ENCODE measurements at regions not wholly inside any gene's neighbourhood (a gene's known extent, or its start where the extent isn't known, plus 50 kb on each side); places are given as distances from the start of the nearest gene placed in this dataset.

DNA sequence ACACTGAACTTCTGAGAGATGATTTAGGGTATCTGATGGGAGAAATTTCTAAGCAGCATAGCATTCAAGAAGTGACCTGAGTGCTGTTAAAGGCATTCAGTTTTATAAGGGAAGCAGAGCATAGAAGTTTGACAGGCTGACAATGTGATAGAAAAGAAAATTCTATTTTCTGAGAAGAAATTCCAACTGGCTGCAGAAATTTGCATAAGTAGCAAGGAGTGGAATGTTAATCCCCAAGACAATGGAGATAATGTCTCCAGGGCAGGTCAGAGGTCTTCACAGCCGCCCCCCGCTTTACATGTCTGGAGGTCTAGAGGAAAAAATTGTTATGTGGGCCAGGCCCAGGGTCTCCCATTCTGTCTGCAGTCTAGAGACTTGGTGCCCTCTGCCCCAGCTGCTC, 1361.8 kb upstream of the EYS start (continued):
- no peak for TF ChIP-seq CHD7 (IDR thresholded peaks at IDR 0.05; ENCODE audit: insufficient replicate concordance, low read length)

All from H1 (cell line).